ENCODE measurements at regions not wholly inside any gene's neighbourhood (a gene's known extent, or its start where the extent isn't known, plus 50 kb on each side); places are given as distances from the start of the nearest gene placed in this dataset.

- BruUV-seq (replicated peaks) = no TSS peak
- Histone ChIP-seq H3K27me3 (ENCODE audit: insufficient read depth, low read depth) (peaks cover 72% of the 10 kb centered on the region), H3K9me2 (ENCODE audit: insufficient read depth) (no peaks in the 10 kb centered on the region), H3K4me1 (replicated peaks; ENCODE audit: insufficient read depth) (no peaks in the 10 kb centered on the region), H4K20me1 (ENCODE audit: insufficient read depth) (no peaks in the 10 kb centered on the region), H3K9me3 (ENCODE audit: insufficient read depth, low read depth) (no peaks in the 10 kb centered on the region), H3K36me3 (ENCODE audit: low read depth) (no peaks in the 10 kb centered on the region), H2AFZ (no peak overlapping the region), H3K27ac (no peak overlapping the region), H3K4me2 (no peak overlapping the region), H3K4me3 (no peak overlapping the region), H3F3A (ENCODE audit: insufficient read depth, low read depth) (no peaks in the 10 kb centered on the region), H3K79me2 (ENCODE audit: low read depth) (no peaks in the 10 kb centered on the region)
- intact Hi-C loops (cut with micrococcal nuclease; ENCODE audit: unreplicated experiment) = no loop called here
- TF ChIP-seq CTCF (conservative IDR thresholded peaks at IDR 0.05) (no peak), EZH2 (IDR thresholded peaks at IDR 0.05; ENCODE audit: low read depth) (no peak)
- POLR2A ChIA-PET (ENCODE audit: unreplicated experiment) = no interaction called here
- DNase-seq = no peak
- CTCF ChIA-PET = no interaction called here
Measured at GRCh38 chr13:21757763-21758162, 86.9 kb downstream of the FGF9 start.

GRCh38 chr13:21758441-21758840 is 87.6 kb downstream of the FGF9 start:
- Histone ChIP-seq H3F3A (ENCODE audit: insufficient read depth, low read depth) (no peaks in the 10 kb centered on the region), H3K4me2 (no peak overlapping the region), H3K4me3 (no peak overlapping the region), H3K27ac (no peak overlapping the region), H3K27me3 (ENCODE audit: insufficient read depth, low read depth) (peaks cover 75% of the 10 kb centered on the region), H3K9me3 (ENCODE audit: insufficient read depth, low read depth) (no peaks in the 10 kb centered on the region), H3K36me3 (ENCODE audit: low read depth) (no peaks in the 10 kb centered on the region), H3K4me1 (replicated peaks; ENCODE audit: insufficient read depth) (no peaks in the 10 kb centered on the region), H3K79me2 (ENCODE audit: low read depth) (no peaks in the 10 kb centered on the region), H4K20me1 (ENCODE audit: insufficient read depth) (no peaks in the 10 kb centered on the region), H2AFZ (no peak overlapping the region), H3K9me2 (ENCODE audit: insufficient read depth) (no peaks in the 10 kb centered on the region)
- intact Hi-C loops (cut with micrococcal nuclease; ENCODE audit: unreplicated experiment) = no loop called here
- TF ChIP-seq EZH2 (IDR thresholded peaks at IDR 0.05; ENCODE audit: low read depth) = no peak
- no peak for TF ChIP-seq CTCF (conservative IDR thresholded peaks at IDR 0.05)
- DNase-seq = no peak
- ChIA-PET CTCF (no interaction called here), POLR2A (ENCODE audit: unreplicated experiment) (no interaction called here)
- no TSS peak for BruUV-seq (replicated peaks)

- Histone ChIP-seq H2AFZ (no peak overlapping the region), H3K79me2 (ENCODE audit: low read depth) (no peaks in the 10 kb centered on the region), H3K4me1 (replicated peaks; ENCODE audit: insufficient read depth) (no peaks in the 10 kb centered on the region), H3K4me2 (no peak overlapping the region), H3K27ac (no peak overlapping the region), H3K27me3 (ENCODE audit: insufficient read depth, low read depth) (peaks cover 81% of the 10 kb centered on the region), H3K36me3 (ENCODE audit: low read depth) (no peaks in the 10 kb centered on the region), H4K20me1 (ENCODE audit: insufficient read depth) (no peaks in the 10 kb centered on the region), H3K4me3 (no peak overlapping the region), H3K9me2 (ENCODE audit: insufficient read depth) (no peaks in the 10 kb centered on the region), H3K9me3 (ENCODE audit: insufficient read depth, low read depth) (no peaks in the 10 kb centered on the region), H3F3A (ENCODE audit: insufficient read depth, low read depth) (no peaks in the 10 kb centered on the region)
- intact Hi-C loops (cut with micrococcal nuclease; ENCODE audit: unreplicated experiment) = no loop called here
- ChIA-PET POLR2A (ENCODE audit: unreplicated experiment) (no interaction called here), CTCF (no interaction called here)
- TF ChIP-seq CTCF (conservative IDR thresholded peaks at IDR 0.05) = no peak
- no peak for TF ChIP-seq EZH2 (IDR thresholded peaks at IDR 0.05; ENCODE audit: low read depth)
- no peak for DNase-seq
- no TSS peak for BruUV-seq (replicated peaks)
Measured at GRCh38 chr13:21759463-21759862, 88.6 kb downstream of the FGF9 start.
